Esophagus squamous epithelium (tissue), 4 donors: ENCODE measurements at regions not wholly inside any gene's neighbourhood (a gene's known extent, or its start where the extent isn't known, plus 50 kb on each side); places are given as distances from the start of the nearest gene placed in this dataset.

Source experiments
- POLR2A ChIP-seq, 4 donors: fragments of 450-650 bp; IDR thresholded peaks; one replicate each; pipeline ENCODE4 v1.6.1; 2017; ENCODE audit warnings: antibody characterized with exemption in 4 of 4, mild to moderate bottlenecking in 4 of 4, moderate library complexity in 3 of 4
- TF ChIP-seq, protein P1 (sequence below), 6 experiments: fragments of 450-650 bp in 4 of 6; fragments of 200-600 bp in 2 of 6; sonication (generic) in 2 of 6; IDR thresholded peaks; one replicate each; pipeline ENCODE4 v1.5.1; 2016 to 2019; ENCODE audit warnings: antibody characterized with exemption in 6 of 6, mild to moderate bottlenecking in 4 of 6, moderate library complexity in 4 of 6

DNA sequence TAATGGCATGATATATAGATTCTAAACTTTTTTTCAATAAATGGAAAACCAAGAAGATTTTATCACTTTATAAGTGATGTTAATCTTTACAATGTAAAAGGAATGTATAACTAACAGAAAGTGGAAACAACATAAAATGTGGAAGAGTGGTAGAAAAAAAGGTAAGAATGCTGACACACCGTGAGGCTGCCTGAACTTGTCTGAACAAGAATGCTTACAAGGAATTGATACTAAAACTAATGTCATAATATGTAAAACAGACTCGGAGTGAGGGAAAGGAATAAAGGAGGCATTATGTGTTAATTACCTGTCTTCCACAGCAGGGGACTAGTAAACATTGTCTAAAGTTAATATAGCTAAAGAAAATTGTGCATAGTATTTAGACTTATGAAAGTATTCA lies 958.8 kb upstream of the TMEFF2 start:
- TF ChIP-seq POLR2A (IDR thresholded peaks at IDR 0.05): no peak
- TF ChIP-seq, protein P1, sequence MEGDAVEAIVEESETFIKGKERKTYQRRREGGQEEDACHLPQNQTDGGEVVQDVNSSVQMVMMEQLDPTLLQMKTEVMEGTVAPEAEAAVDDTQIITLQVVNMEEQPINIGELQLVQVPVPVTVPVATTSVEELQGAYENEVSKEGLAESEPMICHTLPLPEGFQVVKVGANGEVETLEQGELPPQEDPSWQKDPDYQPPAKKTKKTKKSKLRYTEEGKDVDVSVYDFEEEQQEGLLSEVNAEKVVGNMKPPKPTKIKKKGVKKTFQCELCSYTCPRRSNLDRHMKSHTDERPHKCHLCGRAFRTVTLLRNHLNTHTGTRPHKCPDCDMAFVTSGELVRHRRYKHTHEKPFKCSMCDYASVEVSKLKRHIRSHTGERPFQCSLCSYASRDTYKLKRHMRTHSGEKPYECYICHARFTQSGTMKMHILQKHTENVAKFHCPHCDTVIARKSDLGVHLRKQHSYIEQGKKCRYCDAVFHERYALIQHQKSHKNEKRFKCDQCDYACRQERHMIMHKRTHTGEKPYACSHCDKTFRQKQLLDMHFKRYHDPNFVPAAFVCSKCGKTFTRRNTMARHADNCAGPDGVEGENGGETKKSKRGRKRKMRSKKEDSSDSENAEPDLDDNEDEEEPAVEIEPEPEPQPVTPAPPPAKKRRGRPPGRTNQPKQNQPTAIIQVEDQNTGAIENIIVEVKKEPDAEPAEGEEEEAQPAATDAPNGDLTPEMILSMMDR (IDR thresholded peaks at IDR 0.05): no peak
